ENCODE measurements at regions not wholly inside any gene's neighbourhood (a gene's known extent, or its start where the extent isn't known, plus 50 kb on each side); places are given as distances from the start of the nearest gene placed in this dataset.

- H3K4me1 ChIP-seq (ENCODE audit: insufficient read depth) = peaks cover 47% of the 10 kb centered on the region
- WGBS, 3 donors = 80 to 86% (median 82%) methylated on average over 14 of the region's 14 CpGs
- no peak overlapping the region for H3K4me3 ChIP-seq
- H3K36me3 ChIP-seq = no peaks in the 10 kb centered on the region
- H3K9me3 ChIP-seq = no peaks in the 10 kb centered on the region
- H3K27ac ChIP-seq = no peak overlapping the region
- DNase-seq = no peak
- TF ChIP-seq EP300 (IDR thresholded peaks at IDR 0.05) (no peak), POLR2A (IDR thresholded peaks at IDR 0.05) (no peak)
- TF ChIP-seq, protein P1, sequence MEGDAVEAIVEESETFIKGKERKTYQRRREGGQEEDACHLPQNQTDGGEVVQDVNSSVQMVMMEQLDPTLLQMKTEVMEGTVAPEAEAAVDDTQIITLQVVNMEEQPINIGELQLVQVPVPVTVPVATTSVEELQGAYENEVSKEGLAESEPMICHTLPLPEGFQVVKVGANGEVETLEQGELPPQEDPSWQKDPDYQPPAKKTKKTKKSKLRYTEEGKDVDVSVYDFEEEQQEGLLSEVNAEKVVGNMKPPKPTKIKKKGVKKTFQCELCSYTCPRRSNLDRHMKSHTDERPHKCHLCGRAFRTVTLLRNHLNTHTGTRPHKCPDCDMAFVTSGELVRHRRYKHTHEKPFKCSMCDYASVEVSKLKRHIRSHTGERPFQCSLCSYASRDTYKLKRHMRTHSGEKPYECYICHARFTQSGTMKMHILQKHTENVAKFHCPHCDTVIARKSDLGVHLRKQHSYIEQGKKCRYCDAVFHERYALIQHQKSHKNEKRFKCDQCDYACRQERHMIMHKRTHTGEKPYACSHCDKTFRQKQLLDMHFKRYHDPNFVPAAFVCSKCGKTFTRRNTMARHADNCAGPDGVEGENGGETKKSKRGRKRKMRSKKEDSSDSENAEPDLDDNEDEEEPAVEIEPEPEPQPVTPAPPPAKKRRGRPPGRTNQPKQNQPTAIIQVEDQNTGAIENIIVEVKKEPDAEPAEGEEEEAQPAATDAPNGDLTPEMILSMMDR (IDR thresholded peaks at IDR 0.05) = no peak
- H3K27me3 ChIP-seq = no peaks in the 10 kb centered on the region
- intact Hi-C loops (cut with DNase I) = loop anchor here in 1 of 4 donors (5.0 kb wide), 1 partner anchor 54 kb away; no protein-coding TSS in a partner anchor
These were observed 297.7 kb downstream of the SEC14L1 start for GRCh38 chr17:77438241-77439188.

GRCh38 chr17:77439189-77440018, 298.6 kb downstream of the SEC14L1 start:
- Histone ChIP-seq H3K36me3 (no peaks in the 10 kb centered on the region), H3K27me3 (no peaks in the 10 kb centered on the region), H3K4me1 (ENCODE audit: insufficient read depth) (peaks cover 40% of the 10 kb centered on the region), H3K9me3 (no peaks in the 10 kb centered on the region), H3K27ac (peak overlapping the region in 1 of 2 donors; percentile 18), H3K4me3 (no peak overlapping the region)
- WGBS, 3 donors = 78 to 83% (median 79%) methylated on average over 13 to 15 of the region's 15 CpGs
- no peak for TF ChIP-seq EP300 (IDR thresholded peaks at IDR 0.05)
- no peak for TF ChIP-seq POLR2A (IDR thresholded peaks at IDR 0.05)
- TF ChIP-seq, protein P1 (IDR thresholded peaks at IDR 0.05) = no peak
- no peak for DNase-seq
- intact Hi-C loops (cut with DNase I) = loop anchor here in 1 of 4 donors (5.0 kb wide), 1 partner anchor 53 kb away; no protein-coding TSS in a partner anchor

- WGBS, 3 donors = 44 to 68% (median 59%) methylated on average over 12 of the region's 12 CpGs
- H3K27ac ChIP-seq = peak overlapping the region in 1 of 2 donors; percentile 25
- H3K27me3 ChIP-seq = no peaks in the 10 kb centered on the region
- TF ChIP-seq EP300 (IDR thresholded peaks at IDR 0.05) = no peak
- TF ChIP-seq, protein P1 (IDR thresholded peaks at IDR 0.05) = no peak
- TF ChIP-seq POLR2A (IDR thresholded peaks at IDR 0.05) = no peak
- no peaks in the 10 kb centered on the region for H3K36me3 ChIP-seq
- no peak overlapping the region for H3K4me3 ChIP-seq
- intact Hi-C loops (cut with DNase I) = no loop called here
- DNase-seq = no peak
- H3K9me3 ChIP-seq = no peaks in the 10 kb centered on the region
- peaks cover 42% of the 10 kb centered on the region for H3K4me1 ChIP-seq (ENCODE audit: insufficient read depth)
These were observed 299.8 kb downstream of the SEC14L1 start for GRCh38 chr17:77440560-77440981.

GRCh38 chr17:77441130-77441920, 300.6 kb downstream of the SEC14L1 start:
- peak overlapping the region; percentile 7 to 25 for H3K27ac ChIP-seq
- intact Hi-C loops (cut with DNase I) = no loop called here

More at GRCh38 chr17:77441130-77441920, 300.6 kb downstream of the SEC14L1 start:
- no peaks in the 10 kb centered on the region for H3K27me3 ChIP-seq
- no peaks in the 10 kb centered on the region for H3K9me3 ChIP-seq
- H3K4me3 ChIP-seq = no peak overlapping the region
- no peaks in the 10 kb centered on the region for H3K36me3 ChIP-seq
- no peak for DNase-seq
- WGBS, 3 donors = 69 to 72% (median 72%) methylated on average over 15 of the region's 15 CpGs
- no peak for TF ChIP-seq EP300 (IDR thresholded peaks at IDR 0.05)
- TF ChIP-seq, protein P1 (IDR thresholded peaks at IDR 0.05) = no peak
- no peak for TF ChIP-seq POLR2A (IDR thresholded peaks at IDR 0.05)
- peaks cover 41% of the 10 kb centered on the region for H3K4me1 ChIP-seq (ENCODE audit: insufficient read depth)
